HEK293 (cell line): ENCODE measurements at regions not wholly inside any gene's neighbourhood (a gene's known extent, or its start where the extent isn't known, plus 50 kb on each side); places are given as distances from the start of the nearest gene placed in this dataset.

Experiments
- CTCF ChIA-PET: fragments of 350-600 bp; formaldehyde crosslinking; extraction: SDS; loops from one replicate; lab custom pipeline; 2021; ENCODE audit warnings: antibody characterized with exemption; lab: Yijun Ruan, JAX
- POLR2A ChIA-PET: fragments of 300-600 bp; formaldehyde crosslinking; extraction: SDS; loops from one replicate; lab custom pipeline; 2020; ENCODE audit warnings: antibody characterized with exemption, inconsistent platforms; lab: Yijun Ruan, JAX
- H3K27ac ChIP-seq: fragments of 200-500 bp; sonication (Bioruptor generic); 2 replicates; pipeline ENCODE4 v1.5.1; 2014; ENCODE audit warnings: low read depth, low read length, control low read depth, inconsistent platforms; ENCODE audit errors: extremely low read depth
- H3K36me3 ChIP-seq, 2 experiments: fragments of 200-500 bp in 1 of 2; sonication (Bioruptor generic) in 1 of 2; 1 replicate in 1 of 2; 2 replicates in 1 of 2; pipeline ENCODE4 v1.5.1; 2014 to 2017; ENCODE audit warnings: inconsistent platforms in 2 of 2, low read length in 2 of 2; ENCODE audit not compliant: control insufficient read depth in 2 of 2, insufficient read depth in 1 of 2
- H3K4me1 ChIP-seq: fragments of 200-500 bp; sonication (Bioruptor generic); 2 replicates; pipeline ENCODE4 v1.5.1; 2014; ENCODE audit warnings: mild to moderate bottlenecking, low read length, inconsistent platforms; ENCODE audit not compliant: control insufficient read depth, insufficient read depth
- H3K4me3 ChIP-seq: 2 replicates; pipeline ENCODE4 v1.5.1; 2011; ENCODE audit warnings: low read depth, mild to moderate bottlenecking, control low read depth, low read length, moderate library complexity
- H3K9me3 ChIP-seq: fragments of 200-500 bp; sonication (Bioruptor generic); 2 replicates; pipeline ENCODE4 v1.5.1; 2014; ENCODE audit warnings: low read depth, low read length, inconsistent platforms; ENCODE audit not compliant: control insufficient read depth, insufficient read depth
- GLIS2 ChIP-seq: fragments of 450-650 bp; formaldehyde crosslinking; IDR thresholded peaks from 2 replicates; pipeline ENCODE4 v1.5.1; 2016; ENCODE audit warnings: missing biosample characterization, missing genetic modification characterization
- PRDM2 ChIP-seq: fragments of 450-650 bp; formaldehyde crosslinking; IDR thresholded peaks from 2 replicates; pipeline ENCODE4 v1.5.1; 2016; ENCODE audit warnings: missing biosample characterization, missing genetic modification characterization, borderline replicate concordance
- YY2 ChIP-seq: fragments of 450-650 bp; formaldehyde crosslinking; IDR thresholded peaks from 2 replicates; pipeline ENCODE4 v1.5.1; 2016; ENCODE audit warnings: missing biosample characterization, missing genetic modification characterization
- ZBTB10 ChIP-seq: fragments of 450-650 bp; formaldehyde crosslinking; IDR thresholded peaks from 2 replicates; pipeline ENCODE4 v1.5.1; 2016; ENCODE audit warnings: missing biosample characterization, missing genetic modification characterization
- ZIC2 ChIP-seq: fragments of 450-650 bp; formaldehyde crosslinking; IDR thresholded peaks from 2 replicates; pipeline ENCODE4 v1.5.1; 2016; ENCODE audit warnings: missing biosample characterization, missing genetic modification characterization
- ZNF174 ChIP-seq: fragments of 450-650 bp; formaldehyde crosslinking; IDR thresholded peaks from 2 replicates; pipeline ENCODE4 v1.5.0; 2017; ENCODE audit warnings: missing biosample characterization, mild to moderate bottlenecking, missing genetic modification characterization
- ZNF223 ChIP-seq: fragments of 450-650 bp; formaldehyde crosslinking; IDR thresholded peaks from 2 replicates; pipeline ENCODE4 v1.5.1; 2016; ENCODE audit warnings: missing biosample characterization, missing genetic modification characterization
- ZNF239 ChIP-seq: fragments of 450-650 bp; formaldehyde crosslinking; IDR thresholded peaks from 2 replicates; pipeline ENCODE4 v1.5.1; 2016; ENCODE audit warnings: missing biosample characterization, missing genetic modification characterization
- ZNF24 ChIP-seq: fragments of 450-650 bp; formaldehyde crosslinking; IDR thresholded peaks from 2 replicates; pipeline ENCODE4 v1.5.1; 2016; ENCODE audit warnings: missing biosample characterization, missing genetic modification characterization
- ZNF266 ChIP-seq: fragments of 450-650 bp; formaldehyde crosslinking; IDR thresholded peaks from 2 replicates; pipeline ENCODE4 v1.5.1; 2016; ENCODE audit warnings: missing biosample characterization, missing genetic modification characterization, low read depth
- ZNF324 ChIP-seq: fragments of 450-650 bp; formaldehyde crosslinking; IDR thresholded peaks from 2 replicates; pipeline ENCODE4 v1.5.1; 2016; ENCODE audit warnings: missing biosample characterization, missing genetic modification characterization
- ZNF350 ChIP-seq: fragments of 450-650 bp; formaldehyde crosslinking; IDR thresholded peaks from 2 replicates; pipeline ENCODE4 v1.5.0; 2017; ENCODE audit warnings: missing biosample characterization, mild to moderate bottlenecking, missing genetic modification characterization
- ZNF366 ChIP-seq: fragments of 450-650 bp; formaldehyde crosslinking; conservative IDR thresholded peaks from 2 replicates; pipeline ENCODE4 v1.5.1; 2016; ENCODE audit warnings: missing biosample characterization, missing genetic modification characterization
- ZNF37A ChIP-seq: fragments of 450-650 bp; IDR thresholded peaks from 2 replicates; pipeline ENCODE4 v1.5.1; 2018; ENCODE audit warnings: missing biosample characterization, missing genetic modification characterization
- ZNF404 ChIP-seq: fragments of 450-650 bp; formaldehyde crosslinking; IDR thresholded peaks from 2 replicates; pipeline ENCODE4 v1.5.1; 2017; ENCODE audit warnings: missing biosample characterization, missing genetic modification characterization
- ZNF549 ChIP-seq: fragments of 450-650 bp; IDR thresholded peaks from 2 replicates; pipeline ENCODE4 v1.5.1; 2018; ENCODE audit warnings: missing biosample characterization, missing genetic modification characterization, mild to moderate bottlenecking, inconsistent platforms, moderate library complexity
- ZNF623 ChIP-seq: fragments of 450-650 bp; formaldehyde crosslinking; IDR thresholded peaks from 2 replicates; pipeline ENCODE4 v1.5.1; 2016; ENCODE audit warnings: missing biosample characterization, missing genetic modification characterization
- ZNF645 ChIP-seq: fragments of 450-650 bp; formaldehyde crosslinking; IDR thresholded peaks from 2 replicates; pipeline ENCODE4; 2016; ENCODE audit warnings: missing biosample characterization, missing genetic modification characterization
- ZNF837 ChIP-seq: fragments of 450-650 bp; formaldehyde crosslinking; IDR thresholded peaks from 2 replicates; pipeline ENCODE4 v1.5.1; 2016; ENCODE audit warnings: missing biosample characterization, missing genetic modification characterization
- ZSCAN30 ChIP-seq: fragments of 450-650 bp; IDR thresholded peaks from 2 replicates; pipeline ENCODE4 v1.5.1; 2018; ENCODE audit warnings: missing biosample characterization, mild to moderate bottlenecking, missing genetic modification characterization, moderate library complexity

DNA sequence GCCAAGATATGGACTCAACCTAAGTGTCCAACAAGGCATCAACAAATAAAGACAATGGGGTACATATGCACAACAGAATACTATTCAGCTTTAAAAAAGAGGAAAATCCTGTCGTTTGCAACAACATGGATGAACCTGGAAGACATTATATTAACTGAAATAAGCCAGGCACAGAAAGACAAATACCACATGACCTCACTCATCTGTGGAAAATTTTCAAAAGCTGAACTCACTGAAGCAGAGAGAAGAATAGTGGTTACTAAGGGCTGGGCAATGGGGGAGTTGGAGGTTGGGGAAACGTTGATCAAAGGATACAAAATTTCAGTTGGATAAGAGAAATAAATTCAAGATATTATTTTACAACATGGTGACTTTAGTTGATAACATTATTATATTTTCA lies 221.4 kb upstream of the PITRM1 start (continued):
- no peak for TF ChIP-seq PRDM2 (tag by site-specific recombination)
- no peak for TF ChIP-seq YY2 (tag by site-specific recombination)
- TF ChIP-seq ZNF174 (tag by site-specific recombination): no peak
- no peak for TF ChIP-seq ZNF324 (tag by site-specific recombination)
- TF ChIP-seq ZNF350 (tag by site-specific recombination): no peak
- TF ChIP-seq ZNF24 (tag by site-specific recombination): no peak
- TF ChIP-seq ZNF549 (tag by site-specific recombination): no peak
- TF ChIP-seq ZNF266 (tag by site-specific recombination): no peak

DNA sequence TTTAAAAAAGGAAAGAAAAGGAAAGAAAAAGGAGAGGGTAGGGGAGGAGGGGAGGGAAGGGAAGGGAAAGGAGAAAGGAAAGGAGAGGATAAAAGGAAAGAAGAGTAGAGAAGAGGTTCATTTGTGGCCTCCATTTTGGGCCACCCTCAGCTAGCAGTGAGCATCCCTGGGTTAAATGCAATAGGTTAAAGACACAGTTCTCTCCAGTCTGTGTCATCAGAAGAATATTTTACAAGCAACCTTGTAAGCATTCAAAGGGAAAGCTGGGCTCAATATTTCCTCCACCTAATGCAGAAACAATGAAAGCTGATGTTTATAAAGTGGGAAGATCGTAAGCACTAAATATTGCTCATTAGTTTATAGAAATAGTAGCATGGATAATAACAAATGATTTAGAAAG lies 219.1 kb upstream of the PITRM1 start:
- CTCF ChIA-PET: interaction anchor here (0.5 kb wide), 1 partner anchor 569 kb away, joined by 3 read pairs; no protein-coding TSS in a partner anchor

GRCh38 chr10:3389130-3389529 lies 216.5 kb upstream of the PITRM1 start:
- TF ChIP-seq ZNF37A (tag by site-specific recombination) (no peak), ZNF239 (tag by site-specific recombination) (no peak), ZNF837 (tag by site-specific recombination) (no peak), GLIS2 (tag by site-specific recombination) (no peak), ZNF223 (tag by site-specific recombination) (no peak), ZNF404 (tag by site-specific recombination) (no peak), ZNF645 (tag by site-specific recombination) (no peak), ZBTB10 (tag by site-specific recombination) (no peak)
- no peak overlapping the region for H3K4me3 ChIP-seq
- ChIA-PET POLR2A (no interaction called here), CTCF (no interaction called here)
- no peaks in the 10 kb centered on the region; the same call in none of the 2 replicates for H3K9me3 ChIP-seq
- no peak overlapping the region for H3K27ac ChIP-seq
- no peaks in the 10 kb centered on the region for H3K4me1 ChIP-seq
- no peaks in the 10 kb centered on the region for H3K36me3 ChIP-seq

More for the DNA sequence above, 219.1 kb upstream of the PITRM1 start:
- H3K27ac ChIP-seq: no peak overlapping the region
- POLR2A ChIA-PET: no interaction called here
- no peaks in the 10 kb centered on the region for H3K4me1 ChIP-seq
- TF ChIP-seq ZIC2 (no peak), ZNF623 (tag by site-specific recombination) (no peak), ZNF366 (tag by site-specific recombination) (peak; percentile 75; the same call in 1 of the 2 replicates), ZSCAN30 (tag by site-specific recombination) (no peak)
- TF ChIP-seq, all 188 proteins: peak for 1
- Histone ChIP-seq H3K4me3 (no peak overlapping the region), H3K36me3 (no peaks in the 10 kb centered on the region), H3K9me3 (no peaks in the 10 kb centered on the region; the same call in 1 of the 2 replicates)
